HEK293T (cell line): ENCODE measurements at regions not wholly inside any gene's neighbourhood (a gene's known extent, or its start where the extent isn't known, plus 50 kb on each side); places are given as distances from the start of the nearest gene placed in this dataset.

ENCODE experiments used
- ARNT ChIP-seq: fragments of 450-650 bp; IDR thresholded peaks from 2 replicates; pipeline ENCODE4 v1.6.1; 2017; ENCODE audit warnings: mild to moderate bottlenecking
- CTBP1 ChIP-seq: fragments of 450-650 bp; IDR thresholded peaks from 2 replicates; pipeline ENCODE4 v1.6.1; 2016; ENCODE audit warnings: borderline replicate concordance
- FOXK2 ChIP-seq: fragments of 450-650 bp; IDR thresholded peaks from 2 replicates; pipeline ENCODE4 v1.6.1; 2016; ENCODE audit warnings: mild to moderate bottlenecking
- FOXM1 ChIP-seq: fragments of 450-650 bp; IDR thresholded peaks from 2 replicates; pipeline ENCODE4 v1.6.1; 2017; ENCODE audit warnings: mild to moderate bottlenecking, borderline replicate concordance
- LEF1 ChIP-seq: fragments of 450-650 bp; IDR thresholded peaks from 2 replicates; pipeline ENCODE4 v1.6.1; 2017; ENCODE audit warnings: mild to moderate bottlenecking, borderline replicate concordance
- SUZ12 ChIP-seq: fragments of 450-650 bp; IDR thresholded peaks from 2 replicates; pipeline ENCODE4 v1.6.1; 2016; ENCODE audit warnings: mild to moderate bottlenecking
- TARDBP ChIP-seq: fragments of 450-650 bp; IDR thresholded peaks from 2 replicates; pipeline ENCODE4 v1.6.1; 2016
- ZNF384 ChIP-seq: fragments of 450-650 bp; IDR thresholded peaks from 2 replicates; pipeline ENCODE4 v1.6.1; 2016

GRCh38 chr4:181661923-181662322 is 581.3 kb upstream of the TENM3 start:
- no peak for TF ChIP-seq FOXK2
- TF ChIP-seq ZNF384: no peak
- no peak for TF ChIP-seq ARNT
- no peak for TF ChIP-seq CTBP1
- TF ChIP-seq FOXM1: no peak
- no peak for TF ChIP-seq SUZ12
- no peak for TF ChIP-seq LEF1
- TF ChIP-seq TARDBP: no peak
